ENCODE measurements at regions not wholly inside any gene's neighbourhood (a gene's known extent, or its start where the extent isn't known, plus 50 kb on each side); places are given as distances from the start of the nearest gene placed in this dataset.

DNA sequence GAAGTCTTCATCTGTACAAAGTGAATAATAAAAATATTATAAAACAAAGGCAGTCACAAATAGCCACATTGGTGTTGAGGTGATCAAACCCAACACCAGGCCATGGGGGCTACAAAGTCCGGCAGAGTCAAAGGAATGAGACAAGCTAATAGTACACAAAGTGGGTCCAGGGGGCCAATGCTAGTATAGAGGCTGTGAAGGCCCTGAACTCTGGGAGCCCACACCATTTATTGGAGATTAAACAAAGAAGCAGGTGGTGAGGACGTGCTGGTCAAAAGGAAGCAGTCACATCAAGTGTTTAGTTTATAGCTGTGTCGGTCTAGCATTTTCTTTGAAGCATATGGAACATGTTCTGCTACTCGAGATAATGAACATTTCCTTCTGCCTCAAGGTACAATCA lies 58.6 kb upstream of the CCT8L2 start:
- Histone ChIP-seq H3K27me3 (ENCODE audit: control insufficient read depth in 2 of 2, insufficient read depth in 2 of 2, low read length in 2 of 2) (no peaks in the 10 kb centered on the region), H3K9me3 (replicated peaks; ENCODE audit: control insufficient read depth, insufficient read depth, low read depth, low read length) (peaks cover 15% of the 10 kb centered on the region), H3K9ac (ENCODE audit: insufficient read depth in 1 of 2, low read depth in 2 of 2, low read length in 2 of 2) (no peak overlapping the region), H3K79me2 (ENCODE audit: control insufficient read depth, insufficient read depth, low read length) (no peaks in the 10 kb centered on the region), H3K4me3 (no peak overlapping the region), H4K20me1 (replicated peaks; ENCODE audit: control insufficient read depth, insufficient read depth, low read length) (no peaks in the 10 kb centered on the region), H3K36me3 (ENCODE audit: control insufficient read depth, insufficient read depth, low read length) (peaks cover 52% of the 10 kb centered on the region), H3K4me1 (replicated peaks in 1 of 2; ENCODE audit: control insufficient read depth in 2 of 2, insufficient read depth in 2 of 2, low read length in 2 of 2) (no peaks in the 10 kb centered on the region), H2AFZ (ENCODE audit: low read depth, low read length) (no peak overlapping the region), H3K9me1 (ENCODE audit: control insufficient read depth, insufficient read depth, low read length) (no peaks in the 10 kb centered on the region), H3K27ac (ENCODE audit: extremely low read depth, low read depth, low read length) (no peak overlapping the region), H3K4me2 (ENCODE audit: insufficient read depth, low read length) (no peak overlapping the region)
- DNase-seq (ENCODE audit: extremely low read depth in 1 of 4, low spot score in 3 of 4) (peak in 3 of 4 experiments; percentile 10 to 59 (median 12)), ATAC-seq (peak; percentile 69), FAIRE-seq (no peak)
- intact Hi-C loops (cut with micrococcal nuclease) = no loop called here
- WGBS (ENCODE audit: insufficient coverage, low coverage, missing lambda C conversion rate) = 68% methylated on average over 4 of the region's 4 CpGs
- ChIA-PET CTCF (ENCODE audit: low intra/inter-chr PET ratio) (no interaction called here), POLR2A (interaction anchor here (0.6 to 1.5 kb wide), 2 partner anchors 19 to 896 kb away, joined by 3 read pairs; no protein-coding TSS in a partner anchor)
- BruUV-seq (replicated peaks) = no TSS peak
- in situ Hi-C loops (cut with MboI) = no loop called here
- TF ChIP-seq, protein P1, sequence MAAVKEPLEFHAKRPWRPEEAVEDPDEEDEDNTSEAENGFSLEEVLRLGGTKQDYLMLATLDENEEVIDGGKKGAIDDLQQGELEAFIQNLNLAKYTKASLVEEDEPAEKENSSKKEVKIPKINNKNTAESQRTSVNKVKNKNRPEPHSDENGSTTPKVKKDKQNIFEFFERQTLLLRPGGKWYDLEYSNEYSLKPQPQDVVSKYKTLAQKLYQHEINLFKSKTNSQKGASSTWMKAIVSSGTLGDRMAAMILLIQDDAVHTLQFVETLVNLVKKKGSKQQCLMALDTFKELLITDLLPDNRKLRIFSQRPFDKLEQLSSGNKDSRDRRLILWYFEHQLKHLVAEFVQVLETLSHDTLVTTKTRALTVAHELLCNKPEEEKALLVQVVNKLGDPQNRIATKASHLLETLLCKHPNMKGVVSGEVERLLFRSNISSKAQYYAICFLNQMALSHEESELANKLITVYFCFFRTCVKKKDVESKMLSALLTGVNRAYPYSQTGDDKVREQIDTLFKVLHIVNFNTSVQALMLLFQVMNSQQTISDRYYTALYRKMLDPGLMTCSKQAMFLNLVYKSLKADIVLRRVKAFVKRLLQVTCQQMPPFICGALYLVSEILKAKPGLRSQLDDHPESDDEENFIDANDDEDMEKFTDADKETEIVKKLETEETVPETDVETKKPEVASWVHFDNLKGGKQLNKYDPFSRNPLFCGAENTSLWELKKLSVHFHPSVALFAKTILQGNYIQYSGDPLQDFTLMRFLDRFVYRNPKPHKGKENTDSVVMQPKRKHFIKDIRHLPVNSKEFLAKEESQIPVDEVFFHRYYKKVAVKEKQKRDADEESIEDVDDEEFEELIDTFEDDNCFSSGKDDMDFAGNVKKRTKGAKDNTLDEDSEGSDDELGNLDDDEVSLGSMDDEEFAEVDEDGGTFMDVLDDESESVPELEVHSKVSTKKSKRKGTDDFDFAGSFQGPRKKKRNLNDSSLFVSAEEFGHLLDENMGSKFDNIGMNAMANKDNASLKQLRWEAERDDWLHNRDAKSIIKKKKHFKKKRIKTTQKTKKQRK (IDR thresholded peaks at IDR 0.05; ENCODE audit: borderline replicate concordance, low read depth, low read length) = peak; percentile 23; the same call in 1 of the 2 replicates
- TF ChIP-seq POLR2AphosphoS5 (IDR thresholded peaks at IDR 0.05; ENCODE audit: control insufficient read depth, insufficient read depth, low read depth, low read length) (no peak), POLR2A (conservative IDR thresholded peaks at IDR 0.05) (no peak), NFIC (IDR thresholded peaks at IDR 0.05) (no peak), CBX1 (IDR thresholded peaks at IDR 0.05; ENCODE audit: low read depth) (peak; percentile 89; the same call in 1 of the 2 replicates), XRCC3 (IDR thresholded peaks at IDR 0.05) (peak; percentile 79; the same call in 1 of the 2 replicates), CBX5 (IDR thresholded peaks at IDR 0.05; ENCODE audit: borderline replicate concordance, low read depth) (peak; percentile 96), HCFC1 (IDR thresholded peaks at IDR 0.05; ENCODE audit: low read depth, low read length) (0 out of 2 replicates have a peak, but pooled peaks have one; percentile 32), SMC3 (conservative IDR thresholded peaks at IDR 0.05; ENCODE audit: insufficient read depth, low read depth, low read length) (0 out of 2 replicates have a peak, but pooled peaks have one; percentile 3), EHMT2 (IDR thresholded peaks at IDR 0.05) (peak; percentile 25; the same call in 1 of the 2 replicates), ZNF764 (CRISPR knock-in tag; IDR thresholded peaks at IDR 0.05; ENCODE audit: low read depth) (no peak), CHD4 (IDR thresholded peaks at IDR 0.05; ENCODE audit: insufficient read depth, insufficient replicate concordance, low read depth, low read length, poor library complexity, severe bottlenecking) (no peak), RCOR1 (IDR thresholded peaks at IDR 0.05; ENCODE audit: borderline replicate concordance in 1 of 2, low read depth in 2 of 2, low read length in 2 of 2) (0 out of 4 replicates have a peak, but pooled peaks of 1 of the 2 experiments have one; percentile 27)
- TF ChIP-seq, protein P2, sequence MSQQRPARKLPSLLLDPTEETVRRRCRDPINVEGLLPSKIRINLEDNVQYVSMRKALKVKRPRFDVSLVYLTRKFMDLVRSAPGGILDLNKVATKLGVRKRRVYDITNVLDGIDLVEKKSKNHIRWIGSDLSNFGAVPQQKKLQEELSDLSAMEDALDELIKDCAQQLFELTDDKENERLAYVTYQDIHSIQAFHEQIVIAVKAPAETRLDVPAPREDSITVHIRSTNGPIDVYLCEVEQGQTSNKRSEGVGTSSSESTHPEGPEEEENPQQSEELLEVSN (IDR thresholded peaks at IDR 0.05; ENCODE audit: borderline replicate concordance in 1 of 2, extremely low read depth in 1 of 2, insufficient read depth in 1 of 2, insufficient read length in 1 of 2, low read depth in 1 of 2, low read length in 1 of 2, poor library complexity in 1 of 2, severe bottlenecking in 1 of 2) = peak in 1 of 2 experiments; percentile 32

Data from K562 (cell line).